ENCODE measurements at regions not wholly inside any gene's neighbourhood (a gene's known extent, or its start where the extent isn't known, plus 50 kb on each side); places are given as distances from the start of the nearest gene placed in this dataset.

- dilution Hi-C loops (cut with HindIII; ENCODE audit: low sequenced_read_pairs, unreplicated experiment), result no loop called here
Observed at GRCh38 chr2:102893870-102894269, 132.0 kb downstream of the TMEM182 start.

More at GRCh38 chr2:102893870-102894269, 132.0 kb downstream of the TMEM182 start:
- H3K4me1 ChIP-seq (ENCODE audit: control insufficient read depth, insufficient read depth, low read length), result no peaks in the 10 kb centered on the region
- ChIA-PET POLR2A (ENCODE audit: unreplicated experiment) (no interaction called here), CTCF (no interaction called here)
- no peak overlapping the region for H2BK15ac ChIP-seq (ENCODE audit: low read depth, low read length)
- no peak for TF ChIP-seq RFX5 (IDR thresholded peaks at IDR 0.05; ENCODE audit: low read depth, low read length)
- TF ChIP-seq MAFK (IDR thresholded peaks at IDR 0.05; ENCODE audit: low read depth, low read length), result no peak
- no peak for TF ChIP-seq RCOR1 (IDR thresholded peaks at IDR 0.05; ENCODE audit: insufficient replicate concordance, low read length)
- TF ChIP-seq RAD21 (IDR thresholded peaks at IDR 0.05; ENCODE audit: low read length), result no peak
- TF ChIP-seq MXI1 (IDR thresholded peaks at IDR 0.05; ENCODE audit: borderline replicate concordance, low read depth, low read length), result no peak
- TF ChIP-seq BHLHE40 (IDR thresholded peaks at IDR 0.05; ENCODE audit: low read depth, low read length), result no peak
- no peak for TF ChIP-seq USF2 (IDR thresholded peaks at IDR 0.05; ENCODE audit: low read depth, low read length)
- H2AK9ac ChIP-seq (replicated peaks; ENCODE audit: low read depth, low read length, poor library complexity), result no peak overlapping the region
- in situ Hi-C loops (cut with MboI; ENCODE audit: low sequenced_read_pairs), result no loop called here
- H3K4me2 ChIP-seq (ENCODE audit: low read depth, low read length), result no peak overlapping the region
- ATAC-seq (ENCODE audit: low read depth), result no peak
- H3K79me1 ChIP-seq (ENCODE audit: low read depth in 1 of 2, low read length in 2 of 2), result no peaks in the 10 kb centered on the region
- no peak overlapping the region for H2AK5ac ChIP-seq (ENCODE audit: low read depth, low read length)
- no peak overlapping the region for H2BK5ac ChIP-seq (ENCODE audit: low read depth, low read length, poor library complexity, severe bottlenecking)
- no TSS peak for BruUV-seq (replicated peaks)
- no peak overlapping the region for H2BK20ac ChIP-seq (ENCODE audit: low read depth, low read length)
- H3K56ac ChIP-seq (ENCODE audit: extremely low read depth, insufficient read depth, low read length), result no peak overlapping the region
- H3K4ac ChIP-seq (ENCODE audit: low read depth, low read length), result no peak overlapping the region
- no peak overlapping the region for H3K18ac ChIP-seq (ENCODE audit: low read depth, low read length)
- no peak overlapping the region for H3K23ac ChIP-seq (ENCODE audit: low read depth, low read length)
- no peak overlapping the region for H4K8ac ChIP-seq (ENCODE audit: low read depth in 2 of 2, low read length in 2 of 2)
- peaks cover 2% of the 10 kb centered on the region; the same call in 1 of the 2 replicates for H3K9me3 ChIP-seq (ENCODE audit: control insufficient read depth, insufficient read depth, low read length)
- H3K27ac ChIP-seq (ENCODE audit: insufficient read depth, low read length), result no peak overlapping the region
- no peak overlapping the region for H4K91ac ChIP-seq (ENCODE audit: insufficient read depth, low read depth, low read length)
- no peak overlapping the region for H4K5ac ChIP-seq (ENCODE audit: low read depth, low read length)
- H3K27me3 ChIP-seq (ENCODE audit: control insufficient read depth, insufficient read depth, low read length), result no peaks in the 10 kb centered on the region
- DNase-seq, result no peak
- H2BK120ac ChIP-seq (ENCODE audit: low read depth, low read length), result no peak overlapping the region
- WGBS, 2 experiments (ENCODE audit: extremely low coverage in 2 of 2, insufficient read length in 1 of 2), result 100% methylated on average over 3 of the region's 12 CpGs; no CpG with 5 or more reads in 1 of the 2 experiments
- intact Hi-C loops (cut with micrococcal nuclease), result no loop called here
- no peak overlapping the region for H3K4me3 ChIP-seq (ENCODE audit: insufficient read depth, low read depth, low read length)
- H3K9me1 ChIP-seq (ENCODE audit: insufficient read depth, low read length), result no peaks in the 10 kb centered on the region
- H2AFZ ChIP-seq (replicated peaks; ENCODE audit: low read length, poor library complexity), result no peak overlapping the region
- no peak overlapping the region for H3K14ac ChIP-seq (replicated peaks; ENCODE audit: low read depth, low read length)
- H3K36me3 ChIP-seq (ENCODE audit: control insufficient read depth, insufficient read depth, low read length), result no peaks in the 10 kb centered on the region
- no peaks in the 10 kb centered on the region for H4K20me1 ChIP-seq (ENCODE audit: insufficient read depth, low read length)
- no peak overlapping the region for H3K9ac ChIP-seq (ENCODE audit: low read depth, low read length)
